ENCODE measurements at regions not wholly inside any gene's neighbourhood (a gene's known extent, or its start where the extent isn't known, plus 50 kb on each side); places are given as distances from the start of the nearest gene placed in this dataset.

GRCh38 chr1:212531796-212532195 is 76.8 kb upstream of the ATF3 start:
- TF ChIP-seq CTCF (conservative IDR thresholded peaks at IDR 0.05 in 1 of 2, IDR thresholded peaks at IDR 0.05 in 1 of 2; ENCODE audit: low read depth in 1 of 2, low read length in 2 of 2) (no peak), EZH2 (IDR thresholded peaks at IDR 0.05; ENCODE audit: low read length, missing control alignments) (no peak)

Measured in fibroblast of lung (primary cell).